CD4-positive, alpha-beta T cell treated with Interleukin-2 at 100 ng/mL for 4 hours (primary cell): ENCODE measurements at regions not wholly inside any gene's neighbourhood (a gene's known extent, or its start where the extent isn't known, plus 50 kb on each side); places are given as distances from the start of the nearest gene placed in this dataset.

Experiments used
- DNase-seq: peaks from one replicate; pipeline ENCODE4 v3.0.0-alpha.2; 2020; ENCODE audit warnings: low spot score

DNA sequence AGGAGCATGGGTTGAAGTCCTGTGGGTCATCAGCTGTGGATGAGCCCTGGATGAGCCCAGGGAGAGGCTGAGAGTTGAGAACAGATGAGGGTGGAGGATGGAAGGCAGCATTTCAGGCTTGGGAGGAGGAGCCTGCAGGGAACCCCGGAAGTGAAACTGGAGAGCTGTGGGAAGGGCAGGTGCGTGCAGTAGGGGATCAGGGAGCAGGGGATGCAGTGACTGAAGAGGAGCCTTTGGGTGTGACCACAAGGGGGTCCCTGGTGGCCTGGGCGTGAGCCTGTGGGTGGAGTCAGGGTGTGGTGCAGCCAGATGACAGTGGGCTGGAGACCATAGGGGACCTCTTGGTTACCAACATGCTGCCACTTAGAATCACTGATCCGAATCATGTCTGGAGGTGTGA, 115.5 kb downstream of the PAPOLA start:
- no peak for DNase-seq

- DNase-seq: no peak
Observed at GRCh38 chr14:96622926-96623325, 120.7 kb downstream of the PAPOLA start.

GRCh38 chr14:96623676-96624484, 121.7 kb downstream of the PAPOLA start:
- DNase-seq: no peak

- DNase-seq: no peak
Observed at GRCh38 chr14:96624661-96625425, 122.7 kb downstream of the PAPOLA start.

- no peak for DNase-seq
Observed at GRCh38 chr14:96625426-96625985, 123.3 kb downstream of the PAPOLA start.

DNA sequence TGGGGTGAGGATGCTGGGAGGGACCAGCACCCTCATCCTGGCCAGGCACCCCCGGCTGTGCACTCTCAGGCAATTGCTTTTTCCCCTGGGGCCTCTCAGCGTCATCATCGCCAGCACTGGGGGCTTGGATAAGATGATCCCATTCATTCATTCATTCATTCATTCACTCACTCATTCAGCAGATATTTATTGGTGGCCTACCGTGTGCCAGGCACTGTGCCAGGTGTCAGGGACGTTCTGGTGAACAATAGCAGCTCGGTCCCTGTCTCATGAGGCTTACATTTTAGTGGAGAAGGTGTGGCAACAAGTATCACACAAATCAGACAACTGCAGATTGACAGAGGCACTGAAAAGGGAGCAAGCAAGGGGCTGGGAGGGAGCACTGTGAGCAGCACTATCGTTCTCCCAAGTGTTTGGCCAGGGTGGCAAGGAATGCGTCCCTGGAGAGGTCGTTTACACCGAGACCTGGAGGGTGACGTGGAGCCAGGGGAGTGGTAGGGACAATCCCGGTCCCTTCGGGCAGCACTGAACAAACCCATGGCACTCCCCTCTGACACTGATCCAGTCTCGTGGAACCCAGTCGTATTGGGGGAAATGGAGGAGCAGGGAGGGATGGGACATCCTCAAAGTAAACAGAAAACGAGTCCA, 124.1 kb downstream of the PAPOLA start:
- no peak for DNase-seq

- no peak for DNase-seq
Observed at GRCh38 chr14:96626916-96627315, 124.7 kb downstream of the PAPOLA start.

DNA sequence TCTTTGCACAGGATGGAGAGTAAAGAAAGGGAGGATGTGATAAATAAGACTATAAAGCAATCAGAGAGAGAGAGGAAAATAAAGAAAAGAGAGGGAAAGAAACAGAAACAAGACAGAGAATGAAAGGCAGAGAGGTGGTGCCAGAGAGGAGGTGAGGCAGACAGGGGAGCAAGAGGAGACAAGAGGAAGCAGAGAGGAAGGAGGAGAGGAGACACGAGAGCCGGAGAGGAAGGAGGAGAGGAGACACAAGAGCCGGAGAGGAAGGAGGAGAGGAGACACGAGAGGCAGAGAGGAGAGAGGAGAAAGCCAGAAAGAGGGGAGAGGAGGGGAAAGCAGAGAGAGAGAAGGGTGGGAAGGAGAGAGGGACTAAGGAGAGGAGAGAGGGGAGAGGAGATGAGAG, 125.2 kb downstream of the PAPOLA start:
- DNase-seq: no peak

GRCh38 chr14:96627811-96628775, 125.9 kb downstream of the PAPOLA start:
- no peak for DNase-seq

GRCh38 chr14:96629082-96629481, 126.9 kb downstream of the PAPOLA start:
- DNase-seq: no peak

DNA sequence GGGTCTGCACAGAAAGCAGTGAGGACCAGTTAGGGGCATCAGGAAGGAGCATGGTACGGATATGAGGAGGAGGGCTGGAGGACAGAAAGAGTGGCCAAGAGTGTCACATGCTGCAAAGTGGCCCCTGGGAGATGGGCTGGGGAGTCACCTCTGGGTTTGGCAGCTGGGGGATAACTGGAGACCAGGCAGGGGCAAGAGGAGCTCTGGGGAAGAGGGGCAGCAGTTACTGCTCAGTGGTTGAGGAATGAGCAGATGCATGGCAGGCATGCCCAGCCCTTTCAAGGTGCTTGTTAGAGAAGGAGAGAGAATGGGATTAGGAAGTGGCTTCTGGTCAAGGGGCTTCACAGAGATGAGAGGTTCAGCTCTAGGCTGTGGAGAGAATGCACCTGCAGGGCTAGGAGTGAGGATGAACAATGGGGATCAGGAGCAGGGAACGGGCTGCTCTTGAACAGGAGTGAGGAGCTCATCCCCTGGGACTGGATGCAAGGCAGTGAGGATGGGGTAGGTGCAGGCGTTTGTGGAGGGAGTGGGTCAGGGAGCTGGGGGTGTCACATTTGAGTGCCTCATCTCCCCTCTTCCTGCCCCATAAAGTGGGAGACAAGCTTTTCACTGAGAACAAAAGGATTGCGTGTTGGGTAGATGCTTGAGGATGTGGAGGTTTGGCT, 127.5 kb downstream of the PAPOLA start:
- no peak for DNase-seq

DNA sequence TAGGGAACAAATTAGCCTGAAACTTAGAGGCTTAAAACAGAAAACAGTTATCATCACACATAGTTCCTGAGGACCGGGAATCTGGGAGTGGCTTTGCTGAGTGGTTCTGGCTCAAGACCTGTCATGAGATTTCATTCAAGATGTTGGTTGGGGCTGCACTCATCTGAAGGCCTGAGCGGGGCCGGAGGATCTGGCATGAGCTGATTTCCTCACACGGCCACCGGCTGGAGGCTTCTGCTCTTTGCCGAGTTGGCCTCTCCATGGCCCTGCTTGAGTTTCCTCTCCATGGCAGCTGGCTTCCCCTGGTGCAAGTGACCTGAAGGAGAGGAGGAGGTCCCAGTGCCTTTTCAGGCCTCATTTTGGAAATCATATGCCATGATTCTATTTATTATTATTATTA, 128.1 kb downstream of the PAPOLA start:
- DNase-seq: no peak

DNA sequence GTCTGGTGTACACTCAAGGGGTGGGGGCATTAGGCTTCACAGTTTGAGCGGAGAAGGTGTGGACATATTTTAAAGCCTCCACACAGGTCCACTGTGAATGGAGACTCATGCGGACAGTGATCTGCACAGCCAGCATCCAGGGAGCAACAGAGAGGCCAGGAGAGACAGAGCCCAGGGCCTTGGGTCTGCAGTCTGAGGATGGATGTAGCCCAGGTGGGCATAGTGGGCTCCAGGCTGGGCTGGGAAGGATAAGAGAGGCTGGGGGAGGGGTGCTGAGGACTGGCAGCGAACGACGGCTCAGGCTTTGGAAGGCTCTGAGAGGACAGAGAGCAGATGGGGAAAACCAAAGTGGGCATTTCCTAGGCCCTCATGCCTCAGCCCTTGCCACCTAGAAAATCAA, 128.8 kb downstream of the PAPOLA start:
- no peak for DNase-seq

GRCh38 chr14:96631621-96632362, 129.6 kb downstream of the PAPOLA start:
- DNase-seq: no peak

- no peak for DNase-seq
Observed at GRCh38 chr14:96632363-96632758, 130.2 kb downstream of the PAPOLA start.

GRCh38 chr14:96633096-96633495, 130.9 kb downstream of the PAPOLA start:
- no peak for DNase-seq

DNA sequence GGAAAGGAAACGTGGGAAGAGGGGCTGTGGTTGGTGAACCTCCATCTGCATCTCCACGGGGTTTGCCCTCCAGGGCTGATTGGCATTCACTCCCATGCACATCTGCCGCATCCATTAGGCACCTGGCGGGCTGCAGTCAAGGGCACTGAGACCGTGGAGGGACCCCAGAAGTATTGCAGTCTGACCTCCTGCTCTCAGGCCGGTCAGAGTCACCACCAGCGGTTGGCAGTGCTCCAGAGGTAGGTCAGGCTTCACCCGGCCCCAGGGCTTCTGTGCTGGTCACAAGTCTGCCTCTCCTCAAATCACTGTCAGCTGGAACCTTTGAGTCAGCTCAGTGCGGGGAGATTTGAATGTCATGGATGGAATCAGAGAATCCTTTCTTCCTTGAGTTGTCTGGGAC, 132.3 kb downstream of the PAPOLA start:
- DNase-seq: no peak

GRCh38 chr14:96634896-96635295, 132.7 kb downstream of the PAPOLA start:
- no peak for DNase-seq

DNA sequence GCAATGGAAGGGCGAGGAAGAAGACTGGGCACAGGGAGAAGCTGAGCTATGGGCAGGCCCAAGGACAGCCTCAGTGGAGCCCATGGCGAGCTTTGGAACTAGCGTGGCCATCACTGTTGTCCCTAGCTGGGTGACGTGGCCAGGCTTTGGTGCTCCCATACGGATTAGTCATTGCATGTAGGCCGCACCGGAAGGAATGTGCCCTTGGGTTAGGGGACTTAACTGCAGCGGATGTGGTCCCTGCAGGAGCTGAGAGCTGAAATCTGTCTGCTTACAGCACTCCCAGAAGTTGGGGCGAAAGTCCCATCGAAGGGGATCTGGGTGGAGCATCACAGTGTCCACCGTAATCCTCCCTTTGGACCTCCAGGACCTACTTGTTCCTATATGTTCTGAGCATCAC, 133.7 kb downstream of the PAPOLA start:
- no peak for DNase-seq

DNA sequence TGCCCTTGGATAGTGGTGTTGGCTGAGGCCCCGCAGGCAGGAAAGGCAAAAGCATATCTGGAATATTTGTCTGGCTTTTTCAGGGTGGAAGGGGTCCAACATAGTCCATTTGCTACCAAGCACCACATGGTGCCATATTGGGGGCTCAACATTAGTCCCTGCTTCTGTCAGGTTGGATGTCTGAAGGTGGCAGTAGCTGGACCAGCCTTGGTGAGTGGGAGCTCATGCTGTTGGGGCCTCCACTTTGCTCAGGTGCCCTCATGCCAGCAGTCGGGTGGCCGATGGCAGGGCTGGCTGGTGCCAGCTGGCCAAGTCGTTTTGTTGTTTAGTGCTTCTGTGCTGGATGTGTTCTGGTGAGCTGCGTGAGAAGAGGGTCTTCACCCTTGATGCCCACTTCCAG, 135.3 kb downstream of the PAPOLA start:
- DNase-seq: no peak
